Fibroblast of gingiva (primary cell): ENCODE measurements at regions not wholly inside any gene's neighbourhood (a gene's known extent, or its start where the extent isn't known, plus 50 kb on each side); places are given as distances from the start of the nearest gene placed in this dataset.
A peak's percentile ranks its signal among the peaks of the same experiment; 100 is the strongest.
"Not testable (repeated sequence)": the region's sequence is repeated elsewhere in the genome, so short reads cannot be mapped to it uniquely, and the experiment has no call there.

ENCODE experiments used
- DNase-seq: peaks from one replicate; pipeline ENCODE4 v3.0.0-alpha.2; 2011; ENCODE audit warnings: low read depth

GRCh38 chr3:132084982-132085381, 50.2 kb upstream of the CPNE4 start:
- no peak for DNase-seq

DNA sequence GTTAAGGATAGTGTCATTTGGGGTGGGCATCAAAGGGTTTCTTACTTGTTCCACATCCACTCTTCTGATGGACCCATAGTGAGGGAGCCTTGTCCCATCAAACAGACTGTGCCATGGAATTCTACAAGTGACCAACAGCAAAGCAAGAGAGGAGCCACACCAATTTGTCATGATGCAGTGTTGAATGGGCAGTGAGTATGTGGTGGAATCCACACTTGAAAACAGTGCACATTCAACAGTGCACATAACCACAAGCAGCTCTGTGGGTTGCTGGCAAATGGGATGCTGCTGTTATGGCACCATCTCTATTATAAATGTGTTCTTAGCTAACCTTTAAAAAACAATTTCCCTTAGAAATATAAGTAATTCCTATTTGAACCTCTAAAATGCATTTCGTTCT, 52.5 kb upstream of the CPNE4 start:
- DNase-seq: no peak

GRCh38 chr3:132088291-132088690, 53.5 kb upstream of the CPNE4 start:
- no peak for DNase-seq

GRCh38 chr3:132090921-132091320, 56.1 kb upstream of the CPNE4 start:
- no peak for DNase-seq

GRCh38 chr3:132116601-132117000, 81.8 kb upstream of the CPNE4 start:
- DNase-seq: no peak

DNA sequence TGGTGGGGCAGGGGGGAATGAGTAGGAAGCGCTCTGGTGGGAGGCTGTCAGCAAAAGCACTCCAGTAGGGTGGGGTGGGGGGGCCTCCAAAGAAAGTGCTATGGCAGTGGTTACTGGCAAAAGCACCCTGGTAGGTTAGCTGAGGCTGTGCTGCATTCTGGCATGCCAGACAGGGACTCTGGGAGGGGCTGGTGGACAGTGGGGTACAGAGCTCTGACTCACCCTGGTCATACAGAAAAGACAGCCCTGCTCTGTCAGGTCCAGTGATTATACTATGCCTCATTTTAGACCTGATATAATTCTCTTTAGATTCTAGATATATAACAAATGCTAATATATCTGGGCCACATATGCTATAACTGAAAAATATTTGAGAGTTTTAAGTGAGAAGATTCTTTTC, 82.8 kb upstream of the CPNE4 start:
- DNase-seq: no peak

DNA sequence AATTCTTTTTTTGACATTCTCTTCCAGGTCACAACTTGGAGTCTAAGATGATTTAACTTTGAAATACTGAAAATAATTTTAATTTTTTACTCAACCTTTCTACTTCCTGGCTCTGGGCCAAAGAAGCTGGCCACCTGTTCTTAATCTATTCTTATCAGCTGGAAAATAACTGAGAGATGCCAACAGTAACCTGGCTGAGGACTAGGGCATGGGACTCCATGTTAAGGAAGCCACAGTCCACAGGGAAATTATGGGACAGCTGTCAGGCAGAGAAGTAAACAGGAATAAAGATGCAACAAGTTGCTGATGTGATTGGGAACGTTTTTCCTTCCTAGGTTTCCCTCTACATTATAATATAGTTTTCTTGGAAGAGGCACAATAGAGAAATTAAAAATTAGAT, 84.7 kb upstream of the CPNE4 start:
- no peak for DNase-seq

DNA sequence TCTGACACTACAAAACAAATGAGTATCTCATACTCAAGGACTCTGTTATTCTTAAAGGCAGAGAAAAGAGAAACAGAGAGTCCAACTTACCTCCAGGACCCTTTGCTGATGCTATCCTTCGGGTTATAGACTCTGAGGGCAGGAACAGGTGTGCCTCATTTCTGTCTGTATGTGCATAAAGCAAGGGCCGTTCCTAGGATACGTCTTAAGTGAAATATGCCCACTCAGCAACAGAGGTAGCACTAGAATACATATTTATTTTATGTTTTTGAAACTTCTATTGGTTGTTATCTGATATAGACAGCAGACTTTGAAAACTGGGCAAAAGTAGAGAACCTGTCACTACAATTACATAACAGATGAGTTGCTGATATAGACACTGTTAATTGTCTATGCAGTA, 89.3 kb upstream of the CPNE4 start:
- DNase-seq: no peak

GRCh38 chr3:132124651-132125284, 90.0 kb upstream of the CPNE4 start:
- no peak for DNase-seq

DNA sequence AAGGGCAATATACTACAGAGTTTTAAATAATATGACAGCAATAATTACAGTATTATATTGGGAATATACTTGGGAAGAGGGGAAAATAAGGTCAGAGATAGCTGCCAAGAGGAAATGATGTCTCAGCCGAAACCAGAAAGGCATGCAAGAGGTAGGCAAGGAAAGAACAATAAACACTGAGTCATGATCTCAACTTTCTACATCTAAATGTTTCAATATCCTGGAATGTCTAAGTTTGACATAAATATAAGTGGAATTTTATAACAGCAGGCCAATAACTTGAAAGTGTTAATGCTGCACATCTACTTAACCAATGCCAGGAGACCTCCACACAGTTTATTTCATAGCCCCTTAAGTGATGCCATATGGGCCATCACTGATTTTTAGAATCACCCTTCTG, 99.8 kb upstream of the CPNE4 start:
- peak; percentile 78 for DNase-seq

- peak; percentile 89 for DNase-seq
Measured at GRCh38 chr3:132135628-132136333, 101.0 kb upstream of the CPNE4 start.

DNA sequence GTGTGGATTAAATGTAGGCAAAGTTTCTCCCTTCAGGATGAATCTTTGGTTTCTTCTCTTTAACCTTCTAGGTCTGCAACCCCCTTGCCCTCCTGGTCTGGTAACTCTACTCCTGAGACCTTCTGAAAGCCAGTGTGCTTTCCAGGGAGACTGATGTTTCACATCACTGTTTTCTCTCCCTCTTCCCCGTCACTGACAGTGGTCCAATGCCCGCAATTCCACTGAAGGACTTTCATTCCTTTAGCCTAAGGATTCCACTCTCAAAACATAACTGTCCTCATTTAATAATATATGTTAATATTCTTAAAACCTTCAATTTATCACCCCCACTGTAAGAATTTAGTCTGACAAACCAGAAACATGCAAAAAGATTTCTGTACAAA, 101.5 kb upstream of the CPNE4 start:
- DNase-seq: no peak

DNA sequence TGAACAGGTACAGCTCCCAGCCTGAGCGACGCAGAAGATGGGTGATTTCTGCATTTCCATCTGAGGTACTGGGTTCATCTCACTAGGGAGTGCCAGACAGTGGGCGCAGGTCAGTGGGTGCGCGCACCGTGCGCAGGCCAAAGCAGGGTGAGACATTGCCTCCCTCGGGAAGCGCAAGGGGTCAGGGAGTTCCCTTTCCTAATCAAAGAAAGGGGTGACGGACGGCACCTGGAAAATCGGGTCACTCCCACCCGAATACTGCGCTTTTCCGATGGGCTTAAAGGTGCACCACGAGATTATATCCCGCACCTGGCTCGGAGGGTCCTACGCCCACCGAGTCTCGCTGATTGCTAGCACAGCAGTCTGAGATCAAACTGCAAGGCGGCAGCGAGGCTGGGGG, 102.1 kb upstream of the CPNE4 start:
- not testable (repeated sequence) for DNase-seq

DNA sequence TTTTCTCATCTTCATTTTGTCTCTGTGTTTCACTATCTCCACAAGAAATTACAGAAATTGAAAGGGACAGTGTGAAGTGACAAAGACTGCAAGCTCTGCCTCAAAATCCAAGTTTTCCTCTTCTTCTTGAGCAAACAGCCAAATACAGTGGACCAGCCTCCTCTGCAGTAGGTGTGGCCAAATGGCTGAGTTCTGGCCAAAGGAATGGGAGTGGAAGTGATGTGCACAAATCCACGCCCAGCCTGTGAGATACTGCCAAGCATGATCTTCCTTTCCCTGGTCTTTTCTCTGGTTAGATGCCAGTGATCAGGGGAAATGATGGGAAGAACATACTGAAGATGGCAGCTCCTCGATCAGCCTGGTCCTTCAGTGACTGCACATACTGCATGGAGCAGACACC, 111.0 kb upstream of the CPNE4 start:
- DNase-seq: no peak

DNA sequence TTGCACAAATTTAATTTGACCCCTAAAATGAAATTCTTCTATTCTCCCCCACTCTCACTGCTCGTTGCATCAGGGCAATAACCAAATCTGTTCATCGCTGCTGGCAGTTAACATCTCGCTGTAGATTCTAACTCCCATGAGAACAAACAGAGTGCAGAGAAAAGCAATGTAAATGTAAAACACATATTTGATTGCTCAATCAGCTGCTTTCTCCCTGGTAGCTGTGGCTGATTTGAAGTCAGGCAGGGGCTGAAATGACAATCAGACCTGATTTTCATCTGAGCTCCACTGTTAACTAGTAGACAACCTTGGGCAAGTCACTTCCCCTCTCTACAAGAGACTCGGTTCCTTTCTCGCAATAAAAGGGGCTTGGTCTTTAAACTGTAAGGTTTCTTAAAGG, 119.8 kb upstream of the CPNE4 start:
- DNase-seq: no peak

DNA sequence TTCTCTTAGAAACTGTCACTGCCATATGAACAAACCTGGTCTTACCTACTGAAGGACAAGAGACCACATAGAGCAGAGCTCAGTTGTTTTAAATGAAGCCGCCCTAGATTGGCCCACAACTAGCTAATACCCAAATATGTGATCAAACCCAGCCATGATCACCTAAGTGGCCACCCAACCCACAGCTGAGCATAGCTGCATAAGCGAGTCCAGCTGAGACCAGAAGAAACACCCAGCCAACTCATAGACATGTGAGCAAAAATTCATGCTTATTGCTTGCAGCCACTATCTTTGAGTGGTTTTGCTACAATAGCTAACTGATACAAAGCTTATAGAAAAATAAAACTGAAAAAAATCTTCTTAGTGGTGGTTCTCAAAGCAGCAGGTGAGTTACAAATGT, 124.3 kb upstream of the CPNE4 start:
- DNase-seq: no peak

GRCh38 chr3:132160198-132160597, 125.4 kb upstream of the CPNE4 start:
- no peak for DNase-seq

- DNase-seq: peak; percentile 14
Measured at GRCh38 chr3:132161608-132162007, 126.8 kb upstream of the CPNE4 start.

GRCh38 chr3:132164469-132165092, 129.8 kb upstream of the CPNE4 start:
- DNase-seq: peak; percentile 56

GRCh38 chr3:132167870-132168269, 133.1 kb upstream of the CPNE4 start:
- DNase-seq: no peak

DNA sequence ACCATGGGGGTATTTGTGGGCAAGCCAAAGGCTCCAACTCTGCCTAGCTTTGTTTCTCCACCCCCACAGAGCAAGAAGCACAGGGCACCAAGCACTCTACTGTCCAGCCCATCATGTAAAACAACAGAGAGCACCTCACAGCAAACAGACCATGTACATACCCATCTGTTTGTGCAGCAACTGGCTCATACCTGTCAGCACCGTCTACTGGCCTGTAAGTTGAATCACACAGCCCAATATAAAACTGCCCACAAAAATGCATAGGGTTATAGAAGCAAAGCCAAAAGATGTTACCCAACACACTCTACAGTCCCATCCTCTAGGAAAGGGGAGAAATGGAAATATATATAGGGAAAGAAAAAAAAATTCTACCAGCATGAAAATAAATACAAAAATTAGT, 139.7 kb upstream of the CPNE4 start:
- DNase-seq: no peak

- DNase-seq: peak; percentile 33
Measured at GRCh38 chr3:132180337-132180791, 136.8 kb upstream of the ACP3 start.

GRCh38 chr3:132183811-132184210, 133.4 kb upstream of the ACP3 start:
- DNase-seq: no peak

- DNase-seq: no peak
Measured at GRCh38 chr3:132187746-132188145, 129.5 kb upstream of the ACP3 start.
